HepG2 (cell line): ENCODE measurements at regions not wholly inside any gene's neighbourhood (a gene's known extent, or its start where the extent isn't known, plus 50 kb on each side); places are given as distances from the start of the nearest gene placed in this dataset.

Experiments used
- ATAC-seq: fragments of 200-7000 bp; cut with Tn5 transposase; 3 replicates; pipeline ENCODE4 v1.9.1; 2020; ENCODE audit warnings: mild to moderate bottlenecking, moderate library complexity
- BruUV-seq: library from RNA; stranded (reverse); fragments of 400-500 nt; replicated peaks from 2 replicates; lab custom pipeline; 2021; lab: Mats Ljungman, UMichigan
- CTCF ChIA-PET: fragments of 300-600 bp; formaldehyde crosslinking; extraction: SDS; loops from one replicate; lab custom pipeline; 2021; ENCODE audit warnings: low total read pairs, inconsistent platforms, low intra/inter-chr PET ratio; lab: Yijun Ruan, JAX
- POLR2A ChIA-PET: fragments of 350-600 bp; sonication (Branson Sonifier 250); formaldehyde crosslinking; loops from one replicate; lab custom pipeline; 2020; ENCODE audit warnings: antibody characterized with exemption, inconsistent platforms; lab: Yijun Ruan, JAX
- DNase-seq: peaks from one replicate; pipeline ENCODE4 v3.0.0-alpha.2; 2015; ENCODE audit warnings: low spot score
- FAIRE-seq: peaks from 3 replicates; lab custom pipeline; 2011; peaks lifted over from hg19 to GRCh38; lab: Jason Lieb, UNC
- H2AFZ ChIP-seq: one replicate; pipeline ENCODE4 v1.6.1; 2011; ENCODE audit warnings: low read length, inconsistent platforms
- H3K27ac ChIP-seq: fragments of 300-600 bp; 3 replicates; pipeline ENCODE4 v1.8.0; 2011; ENCODE audit warnings: mixed run types, mild to moderate bottlenecking, mixed read lengths, low read length, inconsistent platforms; ENCODE audit not compliant: insufficient read depth; ENCODE audit errors: extremely low read length
- H3K27me3 ChIP-seq, 2 experiments: fragments of 200-600 bp in 1 of 2; 2 replicates in 1 of 2; 3 replicates in 1 of 2; pipeline versions ENCODE4 v1.6.0 to v1.8.0; 2011; ENCODE audit warnings: low read length in 2 of 2, mild to moderate bottlenecking in 2 of 2, moderate library complexity in 2 of 2, inconsistent platforms in 1 of 2; ENCODE audit not compliant: insufficient read depth in 2 of 2, control insufficient read depth in 1 of 2
- H3K36me3 ChIP-seq, 2 experiments: fragments of 200-600 bp in 1 of 2; replicated peaks in 1 of 2; 2 replicates in 1 of 2; 3 replicates in 1 of 2; pipeline versions ENCODE4 v1.5.1 to v1.8.0; 2011; ENCODE audit warnings: low read length in 2 of 2, inconsistent platforms in 1 of 2; ENCODE audit not compliant: insufficient read depth in 2 of 2, control insufficient read depth in 1 of 2
- H3K4me1 ChIP-seq: 2 replicates; pipeline ENCODE4 v1.5.1; 2012; ENCODE audit warnings: low read length, inconsistent platforms; ENCODE audit not compliant: insufficient read depth
- H3K4me2 ChIP-seq: 2 replicates; pipeline ENCODE4 v1.6.0; 2011; ENCODE audit warnings: low read depth, low read length, inconsistent platforms
- H3K4me3 ChIP-seq, 3 experiments: fragments of 200-600 bp in 1 of 3; sonication (generic), shearing (Covaris generic) in 1 of 3; replicated peaks in 1 of 3; 2 replicates each; pipeline ENCODE4 v1.5.1; 2011 to 2016; ENCODE audit warnings: low read length in 3 of 3, inconsistent platforms in 2 of 3, low read depth in 2 of 3, mild to moderate bottlenecking in 2 of 3, control low read depth in 1 of 3, mixed read lengths in 1 of 3; ENCODE audit not compliant: insufficient read depth in 1 of 3
- H3K79me2 ChIP-seq: one replicate; pipeline ENCODE4 v1.6.1; 2011; ENCODE audit warnings: low read length, inconsistent platforms; ENCODE audit not compliant: insufficient read depth
- H3K9ac ChIP-seq: 2 replicates; pipeline ENCODE4 v1.6.0; 2011; ENCODE audit warnings: mild to moderate bottlenecking, low read depth, low read length, inconsistent platforms; ENCODE audit not compliant: insufficient read depth
- H3K9me3 ChIP-seq: 2 replicates; pipeline ENCODE4 v1.5.1; 2012; ENCODE audit warnings: mild to moderate bottlenecking, low read length
- H4K20me1 ChIP-seq: 2 replicates; pipeline ENCODE4 v1.6.0; 2011; ENCODE audit warnings: inconsistent platforms, mild to moderate bottlenecking, low read length, moderate library complexity; ENCODE audit not compliant: insufficient read depth
- EHMT2 ChIP-seq: fragments of 200-600 bp; sonication (generic); IDR thresholded peaks from 2 replicates; pipeline ENCODE4 v1.7.0; 2017; ENCODE audit warnings: antibody characterized with exemption, low read depth, low read length, borderline replicate concordance
- MAFG ChIP-seq: sonication (generic); formaldehyde crosslinking; IDR thresholded peaks from 2 replicates; pipeline ENCODE4 v1.5.1; 2020; ENCODE audit warnings: mild to moderate bottlenecking, missing genetic modification reagents
- NR2C2 ChIP-seq: sonication (generic); formaldehyde crosslinking; IDR thresholded peaks from 2 replicates; pipeline ENCODE4 v1.4.0; 2020; ENCODE audit warnings: missing genetic modification reagents, mild to moderate bottlenecking, moderate library complexity, borderline replicate concordance
- SAFB2 ChIP-seq: sonication (generic); formaldehyde crosslinking; IDR thresholded peaks from 2 replicates; pipeline ENCODE4 v1.5.1; 2020; ENCODE audit warnings: missing genetic modification reagents, low read depth, mild to moderate bottlenecking, borderline replicate concordance
- SOX6 ChIP-seq, 2 experiments: fragments of 450-650 bp in 1 of 2; sonication (generic) in 1 of 2; formaldehyde crosslinking in 1 of 2; IDR thresholded peaks; 2 replicates each; pipeline versions ENCODE4 v1.4.0 to v1.6.1; 2017 to 2020; ENCODE audit warnings: antibody characterized with exemption in 1 of 2, mild to moderate bottlenecking in 1 of 2, missing genetic modification reagents in 1 of 2
- ZNF124 ChIP-seq: sonication (generic); formaldehyde crosslinking; IDR thresholded peaks from 2 replicates; pipeline ENCODE4 v1.4.0; 2020; ENCODE audit warnings: missing genetic modification reagents
- ZNF160 ChIP-seq: sonication (generic); formaldehyde crosslinking; IDR thresholded peaks from 2 replicates; pipeline ENCODE4 v1.8.0; 2022; ENCODE audit warnings: mild to moderate bottlenecking, inconsistent platforms, missing genetic modification reagents
- ZNF264 ChIP-seq: sonication (generic); formaldehyde crosslinking; IDR thresholded peaks from 2 replicates; pipeline ENCODE4 v1.4.0; 2020; ENCODE audit warnings: missing genetic modification reagents
- WGBS: methylation state at CpG from one replicate; pipeline ENCODE4 v1.1.6; 2017; ENCODE audit warnings: low lambda C conversion rate; 5-methylcytosine and 5-hydroxymethylcytosine counted together
- in situ Hi-C: cut with HindIII; loops from 2 replicates; pipeline ENCODE4 v1.10.0; 2017; ENCODE audit warnings: low pct_unique_long_range_greater_than_20kb; ENCODE audit not compliant: extremely low pct_ligation_motif_present
- intact Hi-C: fragments of 100-400 bp; cut with micrococcal nuclease; formaldehyde crosslinking; loops from one replicate; pipeline ENCODE4 v1.10.0; 2022; ENCODE audit not compliant: unreplicated experiment
- TF ChIP-seq, protein P1 (sequence below): sonication (generic); formaldehyde crosslinking; IDR thresholded peaks from 2 replicates; pipeline ENCODE4 v1.4.0; 2020; ENCODE audit warnings: missing genetic modification reagents, borderline replicate concordance
- TF ChIP-seq, protein P2 (sequence below): IDR thresholded peaks from 2 replicates; pipeline ENCODE4 v1.4.0; 2020; ENCODE audit warnings: mild to moderate bottlenecking, missing genetic modification reagents
- TF ChIP-seq, protein P3 (sequence below): sonication (generic); formaldehyde crosslinking; conservative IDR thresholded peaks from 2 replicates; pipeline ENCODE4 v1.8.0; 2022; ENCODE audit warnings: low read depth, missing genetic modification reagents
- TF ChIP-seq, protein P4 (sequence below): sonication (generic); formaldehyde crosslinking; IDR thresholded peaks from 2 replicates; pipeline ENCODE4 v1.8.1; 2023; ENCODE audit warnings: missing genetic modification reagents, inconsistent platforms, borderline replicate concordance
- TF ChIP-seq, protein P5 (sequence below): sonication (generic); formaldehyde crosslinking; IDR thresholded peaks from 2 replicates; pipeline ENCODE4 v1.4.0; 2020; ENCODE audit warnings: missing genetic modification reagents

DNA sequence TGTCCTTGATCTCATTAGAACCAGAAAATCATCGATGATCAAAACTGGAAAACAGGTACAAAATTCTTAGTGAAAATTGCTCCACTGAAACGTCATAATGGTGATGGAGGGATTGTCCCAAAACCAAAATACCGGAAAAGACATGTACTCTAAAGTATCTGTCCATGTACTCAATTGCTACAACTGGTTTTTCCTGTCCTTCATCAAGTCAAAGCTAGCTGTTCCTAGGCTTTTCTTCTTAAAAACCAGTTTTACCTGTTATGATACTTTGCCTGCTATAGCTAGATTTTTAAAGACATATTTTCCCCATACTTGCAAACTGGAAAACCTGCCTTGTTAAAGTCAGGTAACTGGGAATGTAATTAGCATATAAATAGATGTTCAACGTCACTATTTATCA, 50.5 kb upstream of the LRRC1 start:
- no peaks in the 10 kb centered on the region for H3K36me3 ChIP-seq
- DNase-seq (no peak), FAIRE-seq (no peak), ATAC-seq (no peak)
- H3K4me3 ChIP-seq, result no peak overlapping the region
- ChIA-PET CTCF (no interaction called here), POLR2A (interaction anchor here (1.2 to 1.9 kb wide), 2 partner anchors 48 to 51 kb away, joined by 4 read pairs; partner anchors contain the start of gene LRRC1)
- H4K20me1 ChIP-seq, result no peaks in the 10 kb centered on the region
- H3K9ac ChIP-seq, result no peak overlapping the region
- intact Hi-C loops, result no loop called here
- no peaks in the 10 kb centered on the region for H3K27me3 ChIP-seq
- 85% methylated on average over 4 of the region's 4 CpGs for WGBS
- no peaks in the 10 kb centered on the region for H3K79me2 ChIP-seq
- H2AFZ ChIP-seq, result no peak overlapping the region
- in situ Hi-C loops, result no loop called here
- H3K4me2 ChIP-seq, result no peak overlapping the region
- H3K9me3 ChIP-seq, result no peaks in the 10 kb centered on the region
- peaks cover 22% of the 10 kb centered on the region for H3K4me1 ChIP-seq
- no TSS peak for BruUV-seq
- no peak overlapping the region for H3K27ac ChIP-seq
- TF ChIP-seq ZNF124 (CRISPR knock-in tag) (no peak), ZNF160 (CRISPR knock-in tag) (no peak), ZNF264 (CRISPR knock-in tag) (no peak), NR2C2 (CRISPR knock-in tag) (no peak), MAFG (CRISPR knock-in tag) (no peak), SAFB2 (no peak), EHMT2 (no peak), SOX6 (IDR thresholded peaks at IDR 0.05) (no peak), SOX6 (CRISPR knock-in tag; IDR thresholded peaks at IDR 0.05) (no peak)
- TF ChIP-seq, protein P1, sequence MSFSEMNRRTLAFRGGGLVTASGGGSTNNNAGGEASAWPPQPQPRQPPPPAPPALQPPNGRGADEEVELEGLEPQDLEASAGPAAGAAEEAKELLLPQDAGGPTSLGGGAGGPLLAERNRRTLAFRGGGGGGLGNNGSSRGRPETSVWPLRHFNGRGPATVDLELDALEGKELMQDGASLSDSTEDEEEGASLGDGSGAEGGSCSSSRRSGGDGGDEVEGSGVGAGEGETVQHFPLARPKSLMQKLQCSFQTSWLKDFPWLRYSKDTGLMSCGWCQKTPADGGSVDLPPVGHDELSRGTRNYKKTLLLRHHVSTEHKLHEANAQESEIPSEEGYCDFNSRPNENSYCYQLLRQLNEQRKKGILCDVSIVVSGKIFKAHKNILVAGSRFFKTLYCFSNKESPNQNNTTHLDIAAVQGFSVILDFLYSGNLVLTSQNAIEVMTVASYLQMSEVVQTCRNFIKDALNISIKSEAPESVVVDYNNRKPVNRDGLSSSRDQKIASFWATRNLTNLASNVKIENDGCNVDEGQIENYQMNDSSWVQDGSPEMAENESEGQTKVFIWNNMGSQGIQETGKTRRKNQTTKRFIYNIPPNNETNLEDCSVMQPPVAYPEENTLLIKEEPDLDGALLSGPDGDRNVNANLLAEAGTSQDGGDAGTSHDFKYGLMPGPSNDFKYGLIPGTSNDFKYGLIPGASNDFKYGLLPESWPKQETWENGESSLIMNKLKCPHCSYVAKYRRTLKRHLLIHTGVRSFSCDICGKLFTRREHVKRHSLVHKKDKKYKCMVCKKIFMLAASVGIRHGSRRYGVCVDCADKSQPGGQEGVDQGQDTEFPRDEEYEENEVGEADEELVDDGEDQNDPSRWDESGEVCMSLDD (CRISPR knock-in tag), result no peak
- TF ChIP-seq, protein P2, sequence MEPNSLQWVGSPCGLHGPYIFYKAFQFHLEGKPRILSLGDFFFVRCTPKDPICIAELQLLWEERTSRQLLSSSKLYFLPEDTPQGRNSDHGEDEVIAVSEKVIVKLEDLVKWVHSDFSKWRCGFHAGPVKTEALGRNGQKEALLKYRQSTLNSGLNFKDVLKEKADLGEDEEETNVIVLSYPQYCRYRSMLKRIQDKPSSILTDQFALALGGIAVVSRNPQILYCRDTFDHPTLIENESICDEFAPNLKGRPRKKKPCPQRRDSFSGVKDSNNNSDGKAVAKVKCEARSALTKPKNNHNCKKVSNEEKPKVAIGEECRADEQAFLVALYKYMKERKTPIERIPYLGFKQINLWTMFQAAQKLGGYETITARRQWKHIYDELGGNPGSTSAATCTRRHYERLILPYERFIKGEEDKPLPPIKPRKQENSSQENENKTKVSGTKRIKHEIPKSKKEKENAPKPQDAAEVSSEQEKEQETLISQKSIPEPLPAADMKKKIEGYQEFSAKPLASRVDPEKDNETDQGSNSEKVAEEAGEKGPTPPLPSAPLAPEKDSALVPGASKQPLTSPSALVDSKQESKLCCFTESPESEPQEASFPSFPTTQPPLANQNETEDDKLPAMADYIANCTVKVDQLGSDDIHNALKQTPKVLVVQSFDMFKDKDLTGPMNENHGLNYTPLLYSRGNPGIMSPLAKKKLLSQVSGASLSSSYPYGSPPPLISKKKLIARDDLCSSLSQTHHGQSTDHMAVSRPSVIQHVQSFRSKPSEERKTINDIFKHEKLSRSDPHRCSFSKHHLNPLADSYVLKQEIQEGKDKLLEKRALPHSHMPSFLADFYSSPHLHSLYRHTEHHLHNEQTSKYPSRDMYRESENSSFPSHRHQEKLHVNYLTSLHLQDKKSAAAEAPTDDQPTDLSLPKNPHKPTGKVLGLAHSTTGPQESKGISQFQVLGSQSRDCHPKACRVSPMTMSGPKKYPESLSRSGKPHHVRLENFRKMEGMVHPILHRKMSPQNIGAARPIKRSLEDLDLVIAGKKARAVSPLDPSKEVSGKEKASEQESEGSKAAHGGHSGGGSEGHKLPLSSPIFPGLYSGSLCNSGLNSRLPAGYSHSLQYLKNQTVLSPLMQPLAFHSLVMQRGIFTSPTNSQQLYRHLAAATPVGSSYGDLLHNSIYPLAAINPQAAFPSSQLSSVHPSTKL (CRISPR knock-in tag), result no peak
- TF ChIP-seq, protein P3, sequence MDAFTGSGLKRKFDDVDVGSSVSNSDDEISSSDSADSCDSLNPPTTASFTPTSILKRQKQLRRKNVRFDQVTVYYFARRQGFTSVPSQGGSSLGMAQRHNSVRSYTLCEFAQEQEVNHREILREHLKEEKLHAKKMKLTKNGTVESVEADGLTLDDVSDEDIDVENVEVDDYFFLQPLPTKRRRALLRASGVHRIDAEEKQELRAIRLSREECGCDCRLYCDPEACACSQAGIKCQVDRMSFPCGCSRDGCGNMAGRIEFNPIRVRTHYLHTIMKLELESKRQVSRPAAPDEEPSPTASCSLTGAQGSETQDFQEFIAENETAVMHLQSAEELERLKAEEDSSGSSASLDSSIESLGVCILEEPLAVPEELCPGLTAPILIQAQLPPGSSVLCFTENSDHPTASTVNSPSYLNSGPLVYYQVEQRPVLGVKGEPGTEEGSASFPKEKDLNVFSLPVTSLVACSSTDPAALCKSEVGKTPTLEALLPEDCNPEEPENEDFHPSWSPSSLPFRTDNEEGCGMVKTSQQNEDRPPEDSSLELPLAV (CRISPR knock-in tag), result no peak
- TF ChIP-seq, protein P4, sequence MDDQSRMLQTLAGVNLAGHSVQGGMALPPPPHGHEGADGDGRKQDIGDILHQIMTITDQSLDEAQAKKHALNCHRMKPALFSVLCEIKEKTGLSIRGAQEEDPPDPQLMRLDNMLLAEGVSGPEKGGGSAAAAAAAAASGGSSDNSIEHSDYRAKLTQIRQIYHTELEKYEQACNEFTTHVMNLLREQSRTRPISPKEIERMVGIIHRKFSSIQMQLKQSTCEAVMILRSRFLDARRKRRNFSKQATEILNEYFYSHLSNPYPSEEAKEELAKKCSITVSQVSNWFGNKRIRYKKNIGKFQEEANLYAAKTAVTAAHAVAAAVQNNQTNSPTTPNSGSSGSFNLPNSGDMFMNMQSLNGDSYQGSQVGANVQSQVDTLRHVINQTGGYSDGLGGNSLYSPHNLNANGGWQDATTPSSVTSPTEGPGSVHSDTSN (CRISPR knock-in tag), result no peak
- TF ChIP-seq, protein P5, sequence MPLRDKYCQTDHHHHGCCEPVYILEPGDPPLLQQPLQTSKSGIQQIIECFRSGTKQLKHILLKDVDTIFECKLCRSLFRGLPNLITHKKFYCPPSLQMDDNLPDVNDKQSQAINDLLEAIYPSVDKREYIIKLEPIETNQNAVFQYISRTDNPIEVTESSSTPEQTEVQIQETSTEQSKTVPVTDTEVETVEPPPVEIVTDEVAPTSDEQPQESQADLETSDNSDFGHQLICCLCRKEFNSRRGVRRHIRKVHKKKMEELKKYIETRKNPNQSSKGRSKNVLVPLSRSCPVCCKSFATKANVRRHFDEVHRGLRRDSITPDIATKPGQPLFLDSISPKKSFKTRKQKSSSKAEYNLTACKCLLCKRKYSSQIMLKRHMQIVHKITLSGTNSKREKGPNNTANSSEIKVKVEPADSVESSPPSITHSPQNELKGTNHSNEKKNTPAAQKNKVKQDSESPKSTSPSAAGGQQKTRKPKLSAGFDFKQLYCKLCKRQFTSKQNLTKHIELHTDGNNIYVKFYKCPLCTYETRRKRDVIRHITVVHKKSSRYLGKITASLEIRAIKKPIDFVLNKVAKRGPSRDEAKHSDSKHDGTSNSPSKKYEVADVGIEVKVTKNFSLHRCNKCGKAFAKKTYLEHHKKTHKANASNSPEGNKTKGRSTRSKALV, result no peak
